CD14-positive monocyte (primary cell): ENCODE measurements at regions not wholly inside any gene's neighbourhood (a gene's known extent, or its start where the extent isn't known, plus 50 kb on each side); places are given as distances from the start of the nearest gene placed in this dataset.
A peak's percentile ranks its signal among the peaks of the same experiment; 100 is the strongest.

ENCODE experiments used
- DNase-seq, 3 donors: peaks; one replicate each; pipeline ENCODE4 v3.0.0-alpha.2; 2011 to 2022
- H2AFZ ChIP-seq: 2 replicates; pipeline ENCODE4 v1.6.0; 2012; ENCODE audit warnings: mild to moderate bottlenecking, low read depth, low read length, inconsistent platforms; ENCODE audit not compliant: insufficient read depth, poor library complexity, severe bottlenecking
- H3K27ac ChIP-seq, 2 donors: 1 replicate in 1 of 2; 2 replicates in 1 of 2; pipeline ENCODE4 v1.5.1; 2012 to 2013; ENCODE audit warnings: low read length in 2 of 2, control low read depth in 1 of 2, inconsistent platforms in 1 of 2, low read depth in 1 of 2, mild to moderate bottlenecking in 1 of 2
- H3K27me3 ChIP-seq, 2 donors: one replicate each; pipeline versions ENCODE4 v1.6.0 to v1.6.1; 2011 to 2013; ENCODE audit warnings: low read length in 2 of 2; ENCODE audit not compliant: control insufficient read depth in 2 of 2, insufficient read depth in 2 of 2
- H3K36me3 ChIP-seq, 2 donors: replicated peaks in 1 of 2; 1 replicate in 1 of 2; 2 replicates in 1 of 2; pipeline versions ENCODE4 v1.5.1 to v1.6.1; 2012 to 2013; ENCODE audit warnings: low read length in 2 of 2, control low read depth in 1 of 2, inconsistent platforms in 1 of 2, mild to moderate bottlenecking in 1 of 2; ENCODE audit not compliant: insufficient read depth in 2 of 2, control insufficient read depth in 1 of 2
- H3K4me1 ChIP-seq, 2 donors: 1 replicate in 1 of 2; 2 replicates in 1 of 2; pipeline versions ENCODE4 v1.5.1 to v1.6.1; 2012 to 2013; ENCODE audit warnings: low read length in 2 of 2, control low read depth in 1 of 2, inconsistent platforms in 1 of 2, mild to moderate bottlenecking in 1 of 2, moderate library complexity in 1 of 2; ENCODE audit not compliant: insufficient read depth in 2 of 2, control insufficient read depth in 1 of 2
- H3K4me2 ChIP-seq: replicated peaks from 2 replicates; pipeline ENCODE3; 2012; ENCODE audit warnings: low read length, moderate library complexity, mild to moderate bottlenecking; ENCODE audit not compliant: poor library complexity, severe bottlenecking; ENCODE audit errors: extremely low read depth
- H3K4me3 ChIP-seq, 3 experiments: fragments of 200-600 bp in 1 of 3; sonication (generic) in 1 of 3; replicated peaks in 1 of 3; 1 replicate in 2 of 3; 2 replicates in 1 of 3; pipeline ENCODE4 v1.5.1; 2011 to 2013; ENCODE audit warnings: low read length in 3 of 3, mild to moderate bottlenecking in 3 of 3, control low read depth in 2 of 3, low read depth in 2 of 3, inconsistent platforms in 1 of 3, moderate library complexity in 1 of 3
- H3K79me2 ChIP-seq: 2 replicates; pipeline ENCODE4 v1.6.0; 2012; ENCODE audit warnings: mild to moderate bottlenecking, control low read depth, inconsistent platforms, low read length, moderate library complexity; ENCODE audit not compliant: insufficient read depth
- H3K9ac ChIP-seq: 2 replicates; pipeline ENCODE4 v1.6.0; 2017; ENCODE audit warnings: low read length, mild to moderate bottlenecking; ENCODE audit not compliant: insufficient read depth, poor library complexity, severe bottlenecking
- H3K9me3 ChIP-seq, 2 donors: replicated peaks in 1 of 2; 1 replicate in 1 of 2; 2 replicates in 1 of 2; pipeline versions ENCODE4 v1.5.1 to v1.6.1; 2012 to 2013; ENCODE audit warnings: low read length in 2 of 2, control low read depth in 1 of 2; ENCODE audit not compliant: control insufficient read depth in 1 of 2, insufficient read depth in 1 of 2
- H4K20me1 ChIP-seq: 2 replicates; pipeline ENCODE4 v1.6.0; 2012; ENCODE audit warnings: mild to moderate bottlenecking, low read length, control low read depth, moderate library complexity; ENCODE audit not compliant: insufficient read depth
- H3K27ac Mint-ChIP-seq, 7 donors: one replicate each; pipeline ENCODE4 v1.8.0; 2020; ENCODE audit warnings: mild to moderate bottlenecking in 7 of 7, mixed read lengths in 7 of 7, moderate library complexity in 6 of 7, inconsistent platforms in 2 of 7
- H3K27me3 Mint-ChIP-seq, 3 donors: one replicate each; pipeline ENCODE4 v1.8.0; 2021 to 2022; ENCODE audit warnings: low read depth in 3 of 3, mild to moderate bottlenecking in 3 of 3, mixed read lengths in 3 of 3, moderate library complexity in 3 of 3, inconsistent platforms in 1 of 3
- H3K36me3 Mint-ChIP-seq, 2 donors: one replicate each; pipeline ENCODE4 v1.8.0; 2020; ENCODE audit warnings: mixed read lengths in 2 of 2, inconsistent platforms in 1 of 2, mild to moderate bottlenecking in 1 of 2
- H3K4me1 Mint-ChIP-seq: one replicate; pipeline ENCODE4 v1.8.0; 2020; ENCODE audit warnings: mild to moderate bottlenecking, mixed read lengths
- H3K4me3 Mint-ChIP-seq, 2 donors: one replicate each; pipeline ENCODE4 v1.8.0; 2020; ENCODE audit warnings: mild to moderate bottlenecking in 2 of 2, mixed read lengths in 2 of 2, moderate library complexity in 1 of 2
- H3K9me3 Mint-ChIP-seq, 7 donors: one replicate each; pipeline ENCODE4 v1.8.0; 2020 to 2022; ENCODE audit warnings: mixed read lengths in 7 of 7, mild to moderate bottlenecking in 6 of 7, moderate library complexity in 6 of 7, inconsistent platforms in 2 of 7
- WGBS: methylation state at CpG from one replicate; pipeline ENCODE4 v1.1.5; 2013; ENCODE audit warnings: missing lambda C conversion rate; ENCODE audit not compliant: insufficient coverage; 5-methylcytosine and 5-hydroxymethylcytosine counted together
- intact Hi-C, 2 donors: fragments of 100-400 bp; cut with micrococcal nuclease; formaldehyde crosslinking; loops; one replicate each; pipeline versions ENCODE4 v1.15.0 to v1.15.1; 2023
- TF ChIP-seq, protein P1 (sequence below): fragments of 200-600 bp; IDR thresholded peaks from one replicate; pipeline ENCODE4 v1.8.0; 2022; ENCODE audit warnings: antibody characterized with exemption, mild to moderate bottlenecking

DNA sequence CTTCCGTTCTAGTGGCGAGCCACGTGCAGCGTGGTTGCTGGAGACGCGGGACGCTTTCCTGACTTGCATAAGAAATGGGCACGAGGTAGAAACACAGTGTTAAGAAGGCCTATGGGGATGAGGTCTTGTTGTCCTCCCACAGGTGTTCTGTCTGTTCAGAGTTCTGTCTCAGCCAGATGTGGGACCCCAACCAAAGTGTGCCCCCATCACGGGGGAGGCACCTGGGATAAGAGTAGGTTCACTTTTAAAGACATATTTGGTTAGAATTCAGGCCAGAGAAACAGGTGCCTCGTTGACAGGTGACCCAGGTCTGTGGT, 56.0 kb upstream of the PITRM1 start:
- intact Hi-C loops = no loop called here

DNA sequence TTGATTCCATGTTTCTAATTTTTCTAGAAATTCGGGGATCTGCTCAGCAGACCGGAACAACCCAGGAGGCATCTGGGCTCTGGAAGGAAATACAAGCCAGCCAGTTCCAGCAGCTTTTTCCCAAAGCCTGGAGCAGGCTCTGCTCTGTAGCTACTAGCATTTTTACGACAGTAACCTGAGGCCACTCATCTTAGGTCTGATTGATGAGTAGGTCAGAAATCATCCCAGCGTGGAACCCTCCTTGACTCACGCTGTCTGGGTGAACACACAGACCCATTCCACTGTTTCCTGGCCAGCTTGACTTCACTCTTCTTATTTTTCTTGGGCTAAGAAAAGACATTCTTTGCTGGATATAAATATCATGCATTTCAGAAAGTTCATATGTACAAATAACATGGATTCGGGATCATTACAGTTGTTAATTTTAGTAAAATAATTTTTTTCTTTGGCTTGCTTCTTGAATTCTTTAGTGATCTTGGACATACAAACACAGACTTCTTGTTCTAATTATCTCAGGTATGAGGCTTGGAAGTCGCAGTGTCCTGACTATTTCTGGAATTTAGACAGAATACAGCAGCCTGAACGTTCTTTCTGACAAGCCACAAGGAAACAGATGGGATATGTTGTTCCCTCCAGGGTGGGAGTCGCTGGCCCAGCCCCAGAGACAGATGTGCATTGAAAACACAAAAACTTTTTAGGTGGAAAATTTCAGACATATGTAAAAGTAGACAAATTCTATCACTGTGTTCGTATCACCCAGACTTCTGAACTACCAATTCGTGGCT, 54.6 kb upstream of the PITRM1 start:
- Mint-ChIP-seq H3K27ac (no peak overlapping the region), H3K4me1 (peaks cover 10% of the 10 kb centered on the region), H3K27me3 (peaks cover 2 to 9% (median 4%) of the 10 kb centered on the region in 3 donors), H3K9me3 (peaks cover 0 to 4% (median 0%) of the 10 kb centered on the region in 7 donors), H3K36me3 (no peaks in the 10 kb centered on the region), H3K4me3 (peak overlapping the region in 1 of 2 donors; percentile 18)
- Histone ChIP-seq H3K4me2 (no peak overlapping the region), H3K27me3 (no peaks in the 10 kb centered on the region), H3K79me2 (no peaks in the 10 kb centered on the region), H3K27ac (no peak overlapping the region), H3K36me3 (no peaks in the 10 kb centered on the region), H2AFZ (no peak overlapping the region), H4K20me1 (no peaks in the 10 kb centered on the region), H3K9me3 (no peaks in the 10 kb centered on the region), H3K4me1 (peaks cover 4 to 11% of the 10 kb centered on the region in 2 donors), H3K9ac (no peak overlapping the region), H3K4me3 (no peak overlapping the region)
- intact Hi-C loops = no loop called here
- TF ChIP-seq, protein P1, sequence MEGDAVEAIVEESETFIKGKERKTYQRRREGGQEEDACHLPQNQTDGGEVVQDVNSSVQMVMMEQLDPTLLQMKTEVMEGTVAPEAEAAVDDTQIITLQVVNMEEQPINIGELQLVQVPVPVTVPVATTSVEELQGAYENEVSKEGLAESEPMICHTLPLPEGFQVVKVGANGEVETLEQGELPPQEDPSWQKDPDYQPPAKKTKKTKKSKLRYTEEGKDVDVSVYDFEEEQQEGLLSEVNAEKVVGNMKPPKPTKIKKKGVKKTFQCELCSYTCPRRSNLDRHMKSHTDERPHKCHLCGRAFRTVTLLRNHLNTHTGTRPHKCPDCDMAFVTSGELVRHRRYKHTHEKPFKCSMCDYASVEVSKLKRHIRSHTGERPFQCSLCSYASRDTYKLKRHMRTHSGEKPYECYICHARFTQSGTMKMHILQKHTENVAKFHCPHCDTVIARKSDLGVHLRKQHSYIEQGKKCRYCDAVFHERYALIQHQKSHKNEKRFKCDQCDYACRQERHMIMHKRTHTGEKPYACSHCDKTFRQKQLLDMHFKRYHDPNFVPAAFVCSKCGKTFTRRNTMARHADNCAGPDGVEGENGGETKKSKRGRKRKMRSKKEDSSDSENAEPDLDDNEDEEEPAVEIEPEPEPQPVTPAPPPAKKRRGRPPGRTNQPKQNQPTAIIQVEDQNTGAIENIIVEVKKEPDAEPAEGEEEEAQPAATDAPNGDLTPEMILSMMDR = no peak
- DNase-seq = no peak
- WGBS = 56% methylated on average over 5 of the region's 11 CpGs

More for the DNA sequence above, 56.0 kb upstream of the PITRM1 start:
- Histone ChIP-seq H3K27me3 (no peaks in the 10 kb centered on the region), H3K9ac (no peak overlapping the region), H3K9me3 (no peaks in the 10 kb centered on the region), H3K4me1 (peaks cover 4 to 11% of the 10 kb centered on the region in 2 donors), H3K4me2 (no peak overlapping the region), H3K79me2 (no peaks in the 10 kb centered on the region), H3K27ac (no peak overlapping the region), H3K4me3 (no peak overlapping the region), H2AFZ (no peak overlapping the region), H4K20me1 (no peaks in the 10 kb centered on the region), H3K36me3 (no peaks in the 10 kb centered on the region)
- TF ChIP-seq, protein P1 = no peak
- Mint-ChIP-seq H3K27ac (no peak overlapping the region), H3K27me3 (peaks cover 4 to 9% (median 5%) of the 10 kb centered on the region in 3 donors), H3K4me1 (peaks cover 10% of the 10 kb centered on the region), H3K36me3 (no peaks in the 10 kb centered on the region), H3K4me3 (no peak overlapping the region), H3K9me3 (peaks cover 0 to 4% (median 0%) of the 10 kb centered on the region in 7 donors)
- 75% methylated on average over 7 of the region's 10 CpGs for WGBS
- no peak for DNase-seq
